GM23248 (cell line): ENCODE measurements at regions not wholly inside any gene's neighbourhood (a gene's known extent, or its start where the extent isn't known, plus 50 kb on each side); places are given as distances from the start of the nearest gene placed in this dataset.

Experiments
- DNase-seq: peaks from one replicate; pipeline ENCODE4 v3.0.0-alpha.2; 2015
- H2AFZ ChIP-seq: fragments of 200-600 bp; sonication (generic); 2 replicates; pipeline ENCODE4 v1.6.1; 2016; ENCODE audit warnings: antibody characterized with exemption
- H3F3A ChIP-seq: fragments of 200-600 bp; sonication (generic); 2 replicates; pipeline ENCODE4 v1.6.1; 2016; ENCODE audit warnings: mild to moderate bottlenecking, antibody characterized with exemption, mixed run types; ENCODE audit not compliant: insufficient read depth
- H3K27ac ChIP-seq: fragments of 200-600 bp; sonication (generic); 2 replicates; pipeline ENCODE4 v1.5.1; 2016; ENCODE audit warnings: mild to moderate bottlenecking
- H3K27me3 ChIP-seq: fragments of 200-600 bp; sonication (generic); replicated peaks from 2 replicates; pipeline ENCODE4 v1.6.1; 2016; ENCODE audit warnings: mild to moderate bottlenecking; ENCODE audit not compliant: insufficient read depth
- H3K36me3 ChIP-seq: fragments of 200-600 bp; sonication (generic); 2 replicates; pipeline ENCODE4 v1.6.1; 2016; ENCODE audit warnings: low read depth, mild to moderate bottlenecking
- H3K4me1 ChIP-seq: fragments of 200-600 bp; sonication (generic); 2 replicates; pipeline ENCODE4 v1.6.1; 2016; ENCODE audit warnings: mild to moderate bottlenecking; ENCODE audit not compliant: insufficient read depth
- H3K4me2 ChIP-seq: fragments of 200-600 bp; sonication (generic); one replicate; pipeline ENCODE4 v1.6.1; 2016; ENCODE audit warnings: mild to moderate bottlenecking; ENCODE audit not compliant: unreplicated experiment
- H3K4me3 ChIP-seq: fragments of 200-600 bp; sonication (generic); 2 replicates; pipeline ENCODE4 v1.5.1; 2016; ENCODE audit warnings: mild to moderate bottlenecking
- H3K79me2 ChIP-seq: fragments of 200-600 bp; sonication (generic); 2 replicates; pipeline ENCODE4 v1.6.1; 2016; ENCODE audit warnings: mild to moderate bottlenecking; ENCODE audit not compliant: insufficient read depth
- H3K9ac ChIP-seq: fragments of 200-600 bp; sonication (generic); 2 replicates; pipeline ENCODE4 v1.6.1; 2016; ENCODE audit warnings: mild to moderate bottlenecking
- H3K9me2 ChIP-seq: fragments of 200-600 bp; sonication (generic); 2 replicates; pipeline ENCODE4 v1.6.1; 2016; ENCODE audit warnings: mixed run types, mild to moderate bottlenecking, moderate library complexity; ENCODE audit not compliant: insufficient read depth
- H3K9me3 ChIP-seq: fragments of 200-600 bp; sonication (generic); one replicate; pipeline ENCODE4 v1.6.1; 2017; ENCODE audit warnings: low read depth
- H4K20me1 ChIP-seq: fragments of 200-600 bp; sonication (generic); 2 replicates; pipeline ENCODE4 v1.6.0; 2016; ENCODE audit not compliant: insufficient read depth
- EZH2 ChIP-seq: fragments of 200-600 bp; sonication (generic); IDR thresholded peaks from 2 replicates; pipeline ENCODE4 v1.6.1; 2018; ENCODE audit warnings: antibody characterized with exemption, mild to moderate bottlenecking; ENCODE audit not compliant: insufficient read depth, poor library complexity, severe bottlenecking
- EZH2phosphoT487 ChIP-seq: fragments of 200-600 bp; sonication (generic); IDR thresholded peaks from 2 replicates; pipeline ENCODE4 v1.6.1; 2018; ENCODE audit warnings: antibody characterized with exemption, moderate library complexity, mild to moderate bottlenecking, low read depth; ENCODE audit not compliant: insufficient read depth
- whole genome bisulfite sequencing, 2 experiments: methylation state at CpG; one replicate each; pipeline ENCODE4 v1.1.6; 2015 to 2017; ENCODE audit warnings: low lambda C conversion rate in 2 of 2, low coverage in 1 of 2; ENCODE audit errors: missing lambda C conversion rate in 2 of 2; 5-methylcytosine and 5-hydroxymethylcytosine counted together
- in situ Hi-C: fragments of 300-500 bp; cut with MboI; formaldehyde crosslinking; loops from 2 replicates; pipeline ENCODE4 v1.15.0; 2020

DNA sequence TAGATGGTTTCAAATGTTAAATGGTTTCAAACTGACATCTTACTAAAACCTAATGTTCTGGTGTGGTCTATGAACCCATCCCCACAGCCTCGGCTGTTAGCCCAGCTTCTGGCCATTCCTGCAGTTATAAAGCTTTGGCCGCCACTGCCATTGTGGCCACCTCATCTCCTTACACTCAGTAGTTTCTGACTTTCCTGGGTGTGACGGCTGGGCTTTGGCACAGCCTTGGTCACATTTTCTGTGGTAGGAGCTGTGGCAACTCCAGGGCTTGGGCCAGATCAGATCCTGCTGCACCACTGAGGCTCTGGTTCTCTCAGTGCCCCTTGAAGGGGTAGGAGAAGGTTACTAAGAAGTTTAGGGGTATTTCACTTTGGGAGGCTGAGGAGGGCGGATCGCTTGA is 84.2 kb upstream of the STXBP6 start:
- Histone ChIP-seq H3F3A (no peaks in the 10 kb centered on the region), H3K36me3 (no peaks in the 10 kb centered on the region), H3K4me1 (no peaks in the 10 kb centered on the region), H3K9me2 (no peaks in the 10 kb centered on the region), H4K20me1 (no peaks in the 10 kb centered on the region), H2AFZ (no peak overlapping the region), H3K9ac (no peak overlapping the region), H3K4me3 (no peak overlapping the region), H3K27ac (no peak overlapping the region), H3K27me3 (peaks cover 4% of the 10 kb centered on the region; the same call in 1 of the 2 replicates), H3K9me3 (no peaks in the 10 kb centered on the region), H3K4me2 (no peak overlapping the region), H3K79me2 (no peaks in the 10 kb centered on the region)
- in situ Hi-C loops, result loop anchor here (10.0 kb wide), 1 partner anchor 319 kb away; no protein-coding TSS in a partner anchor
- TF ChIP-seq EZH2phosphoT487, result no peak
- TF ChIP-seq EZH2, result no peak
- DNase-seq, result no peak
- WGBS, 2 experiments, result 65 to 74% methylated on average over 5 of the region's 5 CpGs

DNA sequence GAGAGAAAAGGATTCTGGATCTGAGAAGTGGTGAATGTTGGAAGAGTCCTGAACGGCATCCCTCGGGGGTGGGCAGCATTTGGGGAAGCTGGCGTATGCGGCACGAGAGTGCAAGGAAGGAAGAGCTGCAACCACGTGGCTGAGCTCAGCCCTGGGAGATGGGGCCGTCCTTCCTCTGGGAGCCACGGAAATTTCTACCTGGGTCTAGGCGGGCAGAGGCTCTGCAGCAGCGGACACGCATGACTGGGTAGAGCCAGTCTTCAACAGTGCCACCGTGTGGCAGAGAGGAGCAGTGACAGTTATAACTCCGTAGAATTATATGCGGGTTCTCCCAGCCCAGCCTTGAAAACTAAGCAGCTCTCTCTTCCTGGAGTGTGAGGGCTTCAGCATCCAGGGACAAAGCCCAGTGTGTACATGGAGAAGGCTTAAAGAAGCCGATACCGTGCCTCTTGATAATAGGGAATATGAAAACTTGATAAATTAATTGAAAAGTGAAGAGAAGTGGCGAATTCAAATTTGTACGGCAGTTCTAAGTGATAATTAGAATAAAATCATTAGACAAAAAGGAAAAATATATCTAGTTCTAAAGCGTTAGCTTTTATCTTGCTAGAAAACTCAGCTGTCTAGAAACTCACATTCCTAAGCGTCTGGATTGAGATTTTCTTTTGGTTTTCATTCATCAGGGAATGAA is 82.9 kb upstream of the STXBP6 start:
- H3K9me2 ChIP-seq, result no peaks in the 10 kb centered on the region
- H2AFZ ChIP-seq, result peak overlapping the region; percentile 74
- H3K4me3 ChIP-seq, result peak overlapping the region; percentile 46; the same call in 1 of the 2 replicates
- H3K9me3 ChIP-seq, result no peaks in the 10 kb centered on the region
- H3K27me3 ChIP-seq, result peaks cover 4% of the 10 kb centered on the region; the same call in 1 of the 2 replicates
- no peak overlapping the region for H3K9ac ChIP-seq
- no peaks in the 10 kb centered on the region for H4K20me1 ChIP-seq
- no peak overlapping the region for H3K27ac ChIP-seq
- TF ChIP-seq EZH2 (no peak), EZH2phosphoT487 (no peak)
- H3K4me1 ChIP-seq, result no peaks in the 10 kb centered on the region
- DNase-seq, result peak; percentile 81
- 11 to 14% methylated on average over 20 of the region's 20 CpGs for WGBS, 2 experiments
- no peaks in the 10 kb centered on the region for H3F3A ChIP-seq
- no peaks in the 10 kb centered on the region for H3K79me2 ChIP-seq
- H3K36me3 ChIP-seq, result no peaks in the 10 kb centered on the region
- in situ Hi-C loops, result loop anchor here (10.0 kb wide), 1 partner anchor 318 kb away; no protein-coding TSS in a partner anchor
- H3K4me2 ChIP-seq, result peak overlapping the region; percentile 36

DNA sequence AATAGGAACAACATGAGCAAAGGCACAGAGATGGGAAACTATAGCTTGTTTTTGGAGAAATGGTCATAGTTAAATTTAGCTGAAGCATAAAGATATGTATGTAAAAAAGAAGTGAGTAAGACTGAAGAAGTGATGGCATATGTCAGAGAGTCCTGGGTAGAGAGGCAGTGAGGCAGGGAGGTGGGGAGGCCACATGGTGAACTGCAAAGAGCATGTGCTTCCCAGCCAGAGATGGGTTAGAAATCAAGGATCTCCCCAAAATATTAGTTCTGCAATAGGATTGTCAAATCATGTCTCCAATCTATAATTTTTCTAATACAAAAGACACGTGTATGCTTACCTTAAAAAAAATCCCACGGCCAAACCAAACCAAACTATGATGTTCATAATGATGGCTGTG is 82.1 kb upstream of the STXBP6 start:
- WGBS, 2 experiments, result 76 to 88% methylated on average over 2 of the region's 2 CpGs
- no peak overlapping the region for H3K27ac ChIP-seq
- H3K9ac ChIP-seq, result no peak overlapping the region
- H4K20me1 ChIP-seq, result no peaks in the 10 kb centered on the region
- H3K4me3 ChIP-seq, result no peak overlapping the region
- H2AFZ ChIP-seq, result peak overlapping the region; percentile 74; the same call in 1 of the 2 replicates
- in situ Hi-C loops, result loop anchor here (10.0 kb wide), 1 partner anchor 317 kb away; no protein-coding TSS in a partner anchor
- H3K9me3 ChIP-seq, result no peaks in the 10 kb centered on the region
- no peak overlapping the region for H3K4me2 ChIP-seq
- H3F3A ChIP-seq, result no peaks in the 10 kb centered on the region
- H3K9me2 ChIP-seq, result no peaks in the 10 kb centered on the region
- H3K27me3 ChIP-seq, result peaks cover 4% of the 10 kb centered on the region; the same call in 1 of the 2 replicates
- H3K36me3 ChIP-seq, result no peaks in the 10 kb centered on the region
- H3K4me1 ChIP-seq, result no peaks in the 10 kb centered on the region
- DNase-seq, result no peak
- H3K79me2 ChIP-seq, result no peaks in the 10 kb centered on the region
- no peak for TF ChIP-seq EZH2
- no peak for TF ChIP-seq EZH2phosphoT487

DNA sequence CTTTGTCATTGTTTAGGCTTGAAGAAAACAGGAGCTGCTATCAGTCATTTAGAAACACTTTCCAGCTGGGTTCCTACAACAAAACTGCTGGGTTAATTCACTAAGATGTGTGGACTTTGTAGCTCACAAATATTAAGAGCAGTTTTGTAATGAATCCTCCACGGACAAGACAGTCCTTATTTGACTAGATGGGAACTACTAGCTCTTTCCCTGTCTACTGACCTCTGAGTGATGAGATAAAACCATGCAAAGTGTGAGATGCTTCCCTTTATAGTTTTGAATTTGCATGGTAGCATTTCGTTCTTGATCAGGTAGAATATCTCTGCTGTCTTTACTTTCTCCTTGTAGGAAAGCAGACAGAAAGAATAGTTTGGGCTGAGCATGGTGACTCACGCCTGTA is 72.9 kb upstream of the STXBP6 start:
- H3F3A ChIP-seq, result peaks cover 28% of the 10 kb centered on the region
- H3K4me1 ChIP-seq, result peaks cover 32% of the 10 kb centered on the region
- 98 to 99% methylated on average over 3 of the region's 3 CpGs for WGBS, 2 experiments
- no peaks in the 10 kb centered on the region for H3K27me3 ChIP-seq
- H3K9ac ChIP-seq, result no peak overlapping the region
- no peaks in the 10 kb centered on the region for H3K9me2 ChIP-seq
- no peaks in the 10 kb centered on the region for H3K79me2 ChIP-seq
- H3K36me3 ChIP-seq, result no peaks in the 10 kb centered on the region
- peak overlapping the region; percentile 85 for H3K27ac ChIP-seq
- no peaks in the 10 kb centered on the region for H4K20me1 ChIP-seq
- in situ Hi-C loops, result no loop called here
- peak overlapping the region; percentile 55 for H3K4me2 ChIP-seq
- TF ChIP-seq EZH2phosphoT487 (no peak), EZH2 (no peak)
- H2AFZ ChIP-seq, result peak overlapping the region; percentile 53
- H3K9me3 ChIP-seq, result no peaks in the 10 kb centered on the region
- H3K4me3 ChIP-seq, result no peak overlapping the region
- no peak for DNase-seq
